Eye (tissue), 1 donor: ENCODE measurements at regions not wholly inside any gene's neighbourhood (a gene's known extent, or its start where the extent isn't known, plus 50 kb on each side); places are given as distances from the start of the nearest gene placed in this dataset.

Experiments
- DNase-seq: peaks from one replicate; pipeline ENCODE4 v3.0.0-alpha.2; 2015

DNA sequence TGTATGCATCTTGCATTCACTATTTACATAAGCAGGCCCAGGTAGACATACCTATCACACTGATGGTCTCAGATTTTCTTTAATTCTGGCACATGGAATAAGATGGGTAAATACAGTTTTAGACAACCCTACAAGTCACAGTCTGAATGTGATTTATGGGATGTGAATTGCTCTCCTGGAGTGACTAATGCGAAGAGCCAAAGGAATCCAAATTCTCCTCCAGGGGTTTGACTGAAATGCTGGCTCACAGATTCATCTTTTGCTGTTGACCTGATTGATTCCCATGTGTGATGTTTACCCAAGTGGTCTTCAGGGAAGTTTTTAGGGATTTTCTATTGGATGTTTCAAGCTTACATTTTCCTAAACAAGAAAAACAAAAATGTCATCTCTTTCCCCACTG, 277.9 kb upstream of the MON1B start:
- DNase-seq, result no peak

DNA sequence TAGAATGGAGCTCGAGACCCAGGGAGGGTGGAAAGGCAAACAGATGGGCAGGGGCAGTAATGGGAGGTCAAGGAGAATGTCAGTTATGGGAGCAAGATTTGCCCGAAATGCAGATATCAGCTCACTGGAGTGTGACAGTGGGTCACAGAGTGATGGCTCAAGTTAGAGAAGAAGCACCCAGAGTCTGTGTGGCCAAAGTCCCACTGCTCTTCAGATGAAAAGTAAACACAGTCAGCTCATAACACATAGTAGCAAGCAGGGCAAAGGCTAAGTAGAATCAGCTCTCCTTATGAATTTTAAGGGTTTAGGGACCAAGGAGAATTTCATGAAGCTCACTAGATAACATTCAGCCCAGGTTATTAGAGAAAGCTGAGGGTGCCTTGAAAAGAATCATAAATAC, 264.9 kb upstream of the MON1B start:
- no peak for DNase-seq

DNA sequence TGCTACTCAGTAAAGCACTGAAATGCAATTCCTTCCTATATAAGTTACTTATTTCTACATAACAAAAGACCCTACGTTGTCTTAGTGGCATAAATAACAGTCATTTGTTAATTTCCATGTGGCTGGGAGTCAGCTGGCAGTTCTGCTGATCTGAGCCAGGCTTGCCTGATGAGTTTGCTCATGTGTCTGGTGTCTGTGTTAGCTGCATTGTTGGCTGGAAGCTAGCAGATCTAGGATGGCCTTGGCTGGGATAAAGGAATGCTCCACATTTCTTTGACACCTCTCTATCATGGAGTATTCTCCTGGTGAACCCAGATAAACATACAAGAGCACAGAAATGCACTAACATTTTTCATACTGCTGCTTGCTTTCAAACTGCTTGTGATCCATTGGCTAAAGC, 264.4 kb upstream of the MON1B start:
- DNase-seq, result no peak

DNA sequence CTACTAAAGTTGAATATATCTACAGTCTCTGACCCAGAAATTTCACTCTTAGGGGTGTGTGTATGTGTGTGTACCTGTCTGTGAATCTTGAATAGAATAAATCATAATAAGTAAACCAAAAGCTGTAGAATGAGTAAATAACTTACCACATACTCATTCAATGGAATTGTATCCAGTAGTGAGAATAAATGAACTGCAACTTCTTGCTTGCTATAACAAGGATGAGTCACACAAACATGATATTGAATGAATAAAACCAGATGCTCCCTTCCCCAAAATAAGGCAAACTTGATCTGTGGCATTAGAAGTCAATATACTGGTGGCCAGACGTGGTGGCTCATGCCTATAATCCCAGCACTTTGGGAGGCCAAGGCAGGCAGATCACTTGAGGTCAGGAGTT, 259.8 kb upstream of the MON1B start:
- DNase-seq, result no peak

DNA sequence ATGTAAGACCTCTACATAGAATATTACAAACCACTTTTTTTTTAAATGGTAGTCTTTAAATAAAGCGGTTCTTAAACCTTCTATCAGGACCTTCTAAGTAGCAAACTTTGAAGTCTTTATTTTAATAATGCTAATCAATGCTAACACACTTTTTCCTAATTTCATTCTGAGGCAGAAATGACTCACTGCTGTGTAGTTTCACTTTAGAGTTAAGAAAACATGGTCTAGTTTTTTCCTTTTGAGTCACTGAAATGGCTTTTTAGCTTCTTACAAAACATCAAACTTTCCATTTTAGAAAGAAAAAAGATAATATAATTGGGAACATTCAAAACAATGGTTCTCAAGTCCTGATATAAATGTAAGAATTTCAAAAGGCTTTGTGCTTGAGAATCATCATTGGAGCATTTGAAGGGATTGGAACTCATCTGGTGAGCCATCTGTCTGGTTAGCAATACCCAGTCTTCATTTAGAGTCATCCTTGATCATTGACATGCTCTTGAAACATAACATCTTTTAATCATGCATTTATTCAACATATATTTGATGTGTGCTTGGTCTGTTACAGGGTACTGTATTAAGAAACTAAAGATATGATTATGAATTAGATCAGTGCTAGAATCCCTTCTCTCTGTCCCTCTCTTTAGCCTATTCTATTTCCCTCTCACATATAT, 258.3 kb upstream of the MON1B start:
- no peak for DNase-seq

DNA sequence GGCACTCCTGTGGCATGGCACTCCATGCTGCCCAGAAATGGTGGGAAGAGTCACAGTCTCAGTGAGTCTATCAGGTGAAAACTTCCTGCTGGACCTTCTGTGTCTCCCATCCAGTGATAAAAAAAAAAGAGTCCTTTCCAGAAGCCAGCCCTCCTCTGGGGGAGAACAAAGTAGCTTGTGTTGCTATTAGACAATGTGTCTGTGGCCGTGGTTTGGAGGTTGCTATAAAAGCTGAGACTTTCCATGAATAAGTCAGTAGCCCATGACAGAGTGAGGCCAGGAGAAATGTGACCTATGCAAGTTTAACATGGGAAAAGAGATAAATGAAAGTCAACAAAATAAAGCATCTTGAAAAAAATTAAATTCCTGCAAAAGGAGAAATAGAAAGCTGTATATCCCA, 250.7 kb upstream of the MON1B start:
- DNase-seq, result no peak

DNA sequence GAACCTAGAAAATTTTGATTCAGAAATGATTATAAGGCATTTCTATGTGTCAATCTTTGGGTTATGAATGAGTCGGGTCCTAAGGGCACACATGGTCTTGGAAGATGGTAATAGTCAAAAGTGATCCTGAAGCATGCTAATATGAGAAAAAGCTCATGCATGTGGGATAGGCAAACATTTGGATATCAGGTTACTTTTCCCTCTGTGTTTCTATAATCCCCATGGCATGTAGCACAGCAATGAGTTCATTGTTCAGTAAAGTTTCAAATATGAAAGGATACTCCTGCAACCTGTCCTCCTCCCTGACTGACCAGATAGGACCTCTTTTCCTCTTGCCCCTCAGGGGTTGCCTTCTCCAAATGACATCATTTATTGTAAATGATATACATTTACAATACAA, 249.9 kb upstream of the MON1B start:
- no peak for DNase-seq

DNA sequence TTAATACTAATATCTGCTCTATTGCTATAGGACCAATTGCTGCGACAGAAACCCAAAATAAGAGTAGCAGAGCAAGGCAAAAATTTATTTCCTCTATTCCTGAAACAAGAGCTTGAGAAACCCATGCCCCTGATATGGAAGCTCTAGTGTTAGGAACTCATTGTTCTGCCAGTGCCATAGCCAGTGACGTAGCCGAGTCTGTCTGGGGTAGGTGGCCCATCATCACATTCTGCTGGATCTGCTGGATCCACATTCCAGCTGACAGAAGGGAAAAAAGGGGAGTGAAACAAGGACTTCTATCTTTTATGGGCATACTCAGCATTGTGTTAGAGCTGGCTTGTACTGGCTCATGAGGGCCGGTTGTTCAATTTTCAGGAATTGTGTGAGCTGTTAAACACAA, 248.9 kb upstream of the MON1B start:
- DNase-seq, result no peak

DNA sequence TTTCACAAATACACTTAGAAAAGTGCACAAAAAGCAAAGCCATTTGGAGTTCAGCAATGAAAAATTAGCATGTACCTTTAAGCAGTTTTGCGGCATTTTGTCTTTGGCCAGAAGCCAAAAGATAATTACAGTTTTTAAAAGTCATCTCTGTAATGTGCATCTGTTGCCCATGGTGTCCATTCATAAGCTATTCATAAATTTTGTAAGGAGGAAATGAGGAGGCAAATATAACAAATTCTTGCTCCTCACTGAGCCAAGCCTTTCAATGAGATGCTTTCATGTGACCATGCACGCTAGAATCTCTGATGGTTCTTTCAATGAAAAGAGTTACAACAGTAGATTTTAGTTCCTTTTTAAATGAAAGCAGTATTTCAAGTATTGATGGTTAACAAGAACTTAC, 247.1 kb upstream of the MON1B start:
- DNase-seq, result no peak

DNA sequence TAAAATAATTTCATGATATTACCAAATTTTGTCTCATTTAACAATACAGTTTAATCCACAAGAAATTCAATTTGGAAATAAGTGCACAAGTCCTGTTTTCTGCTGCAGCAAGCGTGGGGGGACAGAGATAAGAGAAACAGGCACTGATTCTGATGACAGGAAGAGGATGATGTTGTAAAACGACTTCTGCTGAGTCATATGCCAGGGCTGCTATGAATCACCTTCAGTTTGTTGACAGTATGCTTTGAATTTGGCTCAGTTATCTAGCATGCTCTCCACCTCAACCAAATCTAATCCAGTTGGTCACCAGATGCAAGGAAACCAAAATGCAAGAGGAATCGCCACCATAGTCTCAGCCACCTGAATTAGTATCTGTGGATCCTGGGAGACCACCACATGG, 244.1 kb upstream of the MON1B start:
- DNase-seq, result no peak

DNA sequence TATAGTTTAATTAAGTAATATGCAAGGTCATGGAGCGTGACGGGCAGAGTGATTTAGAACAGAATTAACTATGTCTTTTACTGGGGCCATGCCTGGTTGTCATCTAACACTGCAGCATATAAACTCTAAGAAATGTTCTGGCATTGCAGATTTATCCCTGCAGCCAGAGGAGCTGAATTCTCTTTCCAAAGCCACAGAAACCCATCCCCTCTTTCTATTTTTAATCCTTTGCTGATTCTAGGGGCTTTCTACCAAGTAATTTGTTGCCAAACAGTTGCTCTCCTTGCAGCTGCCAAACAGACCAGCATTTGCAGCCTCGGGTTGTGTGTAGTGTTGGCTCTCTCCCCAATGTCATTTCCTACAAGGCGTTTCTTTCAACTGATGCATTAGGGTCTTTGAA, 243.2 kb upstream of the MON1B start:
- peak; percentile 25 for DNase-seq

DNA sequence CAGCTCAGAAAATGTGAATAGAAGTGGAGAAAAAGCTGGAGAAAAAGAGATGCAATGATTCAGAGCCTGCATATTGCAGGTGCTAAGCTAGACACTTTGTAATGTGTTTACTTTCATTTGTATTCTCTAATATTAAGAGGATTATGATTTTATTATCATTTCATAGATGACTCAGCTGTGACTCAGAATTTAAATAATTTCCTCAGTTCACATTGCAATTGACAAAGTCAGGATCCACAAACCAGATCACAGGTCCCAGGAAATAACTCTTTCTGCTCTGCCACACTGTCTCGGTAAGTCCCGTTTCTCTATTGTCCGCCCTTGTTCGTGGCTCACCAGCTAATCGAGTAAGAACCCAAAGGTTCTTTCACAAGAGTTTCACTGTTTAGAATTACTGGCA, 235.4 kb upstream of the MON1B start:
- no peak for DNase-seq

DNA sequence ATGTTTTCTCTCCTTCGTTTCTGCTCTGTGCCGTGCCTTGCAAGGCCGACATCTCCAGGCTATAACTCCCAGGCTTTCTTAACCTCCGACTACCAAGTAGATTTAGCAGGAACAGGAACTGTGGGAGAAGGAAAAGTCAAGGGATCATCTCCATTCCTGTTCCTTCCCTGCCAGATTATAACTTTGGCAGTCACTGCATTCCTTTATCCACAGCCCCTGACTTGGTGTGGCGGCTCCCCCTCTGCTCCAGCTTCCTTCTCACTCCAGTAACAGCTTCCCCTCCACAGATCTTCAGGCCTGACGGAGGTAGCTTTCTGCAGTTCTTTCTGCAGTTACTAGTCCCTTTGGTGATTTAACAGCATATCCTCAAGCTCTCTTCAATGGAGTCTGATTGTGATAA, 234.6 kb upstream of the MON1B start:
- no peak for DNase-seq

DNA sequence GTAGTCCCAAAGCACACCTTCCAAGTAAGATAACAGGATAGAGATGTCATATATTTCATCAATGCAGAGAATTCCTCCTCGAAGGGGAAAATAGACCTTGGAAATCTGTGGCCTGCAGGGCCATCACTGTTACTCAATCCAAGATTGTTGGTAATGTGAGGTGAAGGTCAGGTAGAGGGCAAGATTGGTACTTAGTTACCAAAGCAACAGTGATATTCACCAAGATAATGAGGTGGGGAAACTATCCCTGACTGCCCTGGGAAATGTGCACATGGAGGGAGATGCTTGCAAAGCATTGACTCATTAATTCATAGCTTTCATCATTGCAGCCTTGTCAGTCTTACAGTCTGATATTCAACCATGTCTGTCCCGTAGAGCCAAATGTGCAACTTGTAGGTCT, 234.1 kb upstream of the MON1B start:
- no peak for DNase-seq

DNA sequence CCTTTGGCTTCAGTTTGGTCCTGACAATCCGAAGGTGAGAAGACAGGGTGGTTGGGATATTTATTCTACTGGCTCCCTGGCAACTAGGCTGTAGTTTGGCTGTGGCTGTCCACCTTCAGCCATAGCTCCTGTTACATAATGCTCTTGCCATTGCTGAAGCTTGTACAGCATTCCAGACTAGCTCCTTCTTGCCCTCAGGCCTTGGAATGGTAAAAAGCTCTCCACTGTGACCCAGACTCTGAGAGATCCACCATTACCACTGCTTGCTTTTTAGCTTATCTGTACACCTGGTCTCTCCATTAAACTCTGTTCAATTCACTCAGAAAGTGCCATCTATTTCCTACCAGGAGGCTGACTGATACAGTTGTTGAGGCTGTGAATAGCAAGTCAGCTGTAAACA, 231.8 kb upstream of the MON1B start:
- DNase-seq, result no peak

DNA sequence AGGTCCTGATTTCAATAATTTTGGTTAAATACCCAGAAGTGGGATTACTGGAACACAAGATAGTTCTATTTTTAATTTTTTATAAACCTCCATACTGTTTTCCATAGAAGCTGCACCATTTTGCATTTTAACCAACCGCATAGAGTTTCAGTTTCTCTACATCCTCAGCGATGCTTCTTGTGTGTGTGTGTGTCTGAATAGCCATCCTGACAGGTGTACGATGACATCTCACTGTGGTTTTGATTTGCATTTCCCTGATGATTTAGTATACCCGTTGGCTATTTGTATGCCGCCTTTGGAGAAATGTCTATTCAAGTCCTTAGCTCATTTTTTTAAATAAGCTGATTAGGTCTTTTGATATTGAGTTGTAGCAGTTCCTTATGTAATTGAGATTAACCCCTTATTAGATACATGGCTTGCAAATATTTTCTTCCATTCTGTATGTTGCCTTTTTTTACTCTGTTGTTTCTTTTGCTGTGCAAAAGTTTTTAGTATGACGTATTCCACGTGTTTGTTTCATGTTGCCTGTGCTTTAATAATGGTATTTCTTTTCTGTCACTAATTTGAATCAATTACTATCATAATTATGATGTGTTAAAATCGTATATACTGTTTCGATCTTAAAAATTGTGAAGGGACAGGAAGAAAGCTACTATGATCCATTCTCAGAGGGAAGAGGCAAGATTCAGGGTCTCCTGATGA, 227.2 kb upstream of the MON1B start:
- no peak for DNase-seq

DNA sequence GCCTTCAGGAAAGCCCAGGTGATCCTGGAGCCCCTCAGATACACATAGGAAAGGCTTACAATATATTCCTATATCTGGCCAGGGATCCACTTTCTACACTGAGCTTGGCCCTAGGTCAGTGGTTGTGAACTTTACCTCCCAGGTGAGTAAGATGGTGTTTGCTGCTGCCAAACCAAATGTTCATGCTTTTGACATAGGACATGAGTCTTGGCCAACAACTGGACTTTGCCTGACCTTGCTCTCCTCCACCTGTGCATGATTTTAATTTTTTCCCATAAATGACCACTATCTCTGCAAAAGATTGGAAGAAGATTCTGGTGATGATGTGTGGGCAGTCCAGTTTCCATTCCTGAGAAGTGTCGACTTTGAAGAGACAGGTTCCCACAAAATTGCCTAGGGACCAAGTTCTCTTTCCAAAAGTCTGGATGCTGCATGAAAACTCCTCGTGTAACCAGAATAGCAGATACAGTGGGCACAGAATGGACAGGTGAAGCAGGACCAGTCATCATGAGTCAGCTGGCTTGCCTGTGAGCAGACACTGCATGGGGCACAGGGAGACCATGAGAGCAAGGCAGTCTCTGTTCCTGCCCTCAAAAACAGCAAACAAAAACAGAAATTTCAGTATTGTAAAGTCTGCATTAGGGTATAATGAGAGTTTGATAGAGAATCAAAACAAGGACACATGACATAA, 226.4 kb upstream of the MON1B start:
- no peak for DNase-seq

DNA sequence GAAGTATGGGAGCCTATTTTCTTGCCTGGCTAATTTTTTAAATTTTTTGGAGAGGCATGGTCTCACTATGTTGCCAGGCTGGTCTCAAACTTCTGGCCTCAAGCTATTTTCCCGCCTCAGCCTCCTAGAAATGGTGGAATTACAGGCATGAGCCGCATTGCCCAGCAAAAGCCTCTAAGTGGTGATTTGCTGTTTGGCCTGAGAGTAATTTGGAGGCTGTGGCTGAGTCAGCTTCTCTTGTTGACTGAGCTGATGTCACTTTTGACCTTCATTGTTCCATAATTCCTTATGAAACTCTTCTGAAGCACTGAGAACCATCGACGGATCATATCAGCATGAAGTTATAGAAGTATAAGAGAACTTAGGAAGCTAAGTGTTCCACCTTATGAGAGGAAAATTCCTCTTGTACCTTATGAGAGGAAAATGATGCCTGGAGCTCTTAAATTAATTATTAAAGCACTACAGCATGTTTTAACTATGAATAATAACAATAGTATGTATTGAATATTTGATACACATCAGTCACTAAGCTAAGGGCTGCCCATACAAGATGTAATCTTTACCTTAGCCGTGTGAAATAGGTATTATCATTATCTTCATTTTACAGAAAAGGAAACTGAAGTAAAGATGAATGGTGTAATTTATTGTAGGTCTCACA, 220.8 kb upstream of the MON1B start:
- DNase-seq, result no peak

DNA sequence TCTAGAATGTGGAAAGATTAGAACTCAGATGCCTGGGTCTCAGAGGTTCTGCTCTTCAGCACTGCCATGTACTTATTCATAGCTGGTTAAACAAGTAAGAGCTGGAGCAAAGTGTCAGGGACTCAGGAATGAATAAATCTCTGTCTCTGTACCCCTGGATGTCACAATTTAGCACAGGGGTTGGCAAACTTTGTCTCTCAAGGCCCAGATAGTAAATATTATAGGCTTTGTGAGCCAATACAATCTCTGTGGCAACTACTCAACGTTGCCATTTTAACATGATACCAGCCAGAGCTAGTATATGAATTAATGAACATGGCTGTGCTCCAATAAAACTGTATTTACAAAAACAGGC, 220.3 kb upstream of the MON1B start:
- no peak for DNase-seq

DNA sequence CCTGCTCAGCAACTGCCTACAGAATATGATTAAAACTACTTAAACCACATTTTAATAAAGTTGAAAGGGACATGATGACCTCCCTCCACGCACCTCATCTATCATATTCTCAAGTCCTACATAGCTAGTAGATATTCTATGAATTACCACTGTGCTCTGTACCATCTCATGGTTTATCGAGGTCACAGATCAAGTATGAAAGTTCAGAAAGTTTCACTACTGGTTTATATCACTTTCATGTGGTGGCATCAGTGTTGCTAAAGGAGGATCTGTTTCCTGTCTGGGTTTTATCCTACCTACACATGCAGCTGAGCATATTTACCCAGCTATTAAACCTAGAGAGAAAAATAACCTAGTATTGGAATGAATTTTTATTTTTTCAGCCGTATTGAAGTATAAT, 214.9 kb upstream of the MON1B start:
- DNase-seq, result no peak

DNA sequence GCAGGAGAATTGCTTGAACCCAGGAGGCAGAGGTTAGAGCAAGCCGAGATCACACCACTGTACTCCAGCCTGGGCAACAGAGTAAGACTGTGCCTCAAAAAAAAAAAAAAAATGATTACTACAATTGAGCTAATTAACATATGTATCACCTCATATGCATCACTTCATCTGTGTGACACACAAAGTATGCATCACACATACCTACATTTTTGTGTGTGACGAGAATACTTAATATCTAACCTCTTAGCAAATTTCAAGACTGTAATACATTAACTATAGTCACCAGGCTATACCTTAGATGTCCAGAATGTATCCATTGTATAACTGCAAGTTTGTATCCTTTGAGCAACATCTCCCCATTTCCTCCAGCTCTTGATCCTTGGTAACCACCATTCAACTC, 214.2 kb upstream of the MON1B start:
- no peak for DNase-seq

DNA sequence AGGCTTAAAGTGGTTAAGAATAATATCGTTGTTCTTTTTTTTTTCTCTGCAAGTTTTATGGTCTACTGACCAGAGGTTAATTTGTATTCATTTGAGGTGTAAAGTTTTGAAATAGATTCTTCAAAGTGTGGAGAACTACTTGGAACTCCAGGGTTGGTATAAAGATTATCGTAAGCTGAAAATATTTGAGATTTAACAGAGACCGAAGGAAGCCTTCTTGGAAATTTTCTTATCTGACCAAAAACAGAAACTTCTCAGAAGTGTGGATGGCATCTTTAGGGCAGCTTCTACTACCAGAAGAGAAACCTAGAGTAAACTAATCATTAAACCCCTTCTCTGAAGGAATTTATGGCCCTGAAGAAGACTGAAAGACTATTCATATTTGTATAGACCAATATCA, 206.8 kb upstream of the MON1B start:
- DNase-seq, result no peak

DNA sequence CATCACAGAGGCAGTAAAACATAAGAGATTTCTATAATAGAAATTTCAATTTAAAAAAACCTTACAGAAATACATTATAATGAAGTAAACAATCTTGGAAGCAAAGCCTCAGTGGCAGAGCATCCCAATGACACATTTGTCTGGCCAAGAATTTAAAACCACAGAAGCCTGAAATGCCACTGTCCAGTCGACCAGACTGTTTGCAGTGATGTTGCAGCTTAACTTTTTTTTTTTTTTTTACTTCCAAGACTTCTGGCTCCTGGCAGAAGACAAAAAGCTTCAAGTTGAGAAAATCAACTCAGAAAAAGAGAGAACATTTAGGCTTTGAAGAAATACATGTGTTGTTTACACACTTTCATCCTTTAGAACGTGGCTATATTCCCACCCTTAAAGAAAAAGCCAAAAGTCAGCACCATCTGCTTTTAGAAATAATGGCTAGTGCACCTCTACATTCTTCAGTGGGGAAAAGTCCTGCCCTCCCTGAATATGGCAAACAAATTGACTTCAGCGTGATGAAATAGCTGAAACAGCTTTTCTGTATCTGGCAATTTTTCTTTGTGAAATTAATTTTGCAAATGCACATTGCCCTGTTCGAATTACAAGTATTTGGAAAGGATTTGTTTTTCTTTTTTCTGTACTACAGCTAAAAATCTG, 205.5 kb upstream of the MON1B start:
- DNase-seq, result no peak

DNA sequence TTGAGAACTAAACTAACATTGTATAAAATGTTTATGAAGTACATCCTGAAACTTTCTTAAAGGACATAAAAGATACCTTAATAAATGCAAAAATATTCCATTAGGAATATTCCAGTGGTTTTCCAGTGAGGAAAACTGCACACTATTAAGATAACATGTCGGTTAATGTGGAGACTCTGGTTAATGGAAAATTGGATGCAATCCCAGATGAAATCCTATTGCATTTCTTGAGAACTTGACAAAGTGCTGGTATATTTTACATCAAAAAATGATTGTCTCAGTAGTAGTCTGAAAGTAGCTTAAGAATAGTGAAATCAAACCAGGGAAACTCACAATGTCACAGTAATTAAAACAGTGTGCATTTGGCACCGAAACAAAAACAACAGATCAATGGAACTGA, 202.5 kb upstream of the MON1B start:
- DNase-seq, result no peak
